ENCODE measurements at regions not wholly inside any gene's neighbourhood (a gene's known extent, or its start where the extent isn't known, plus 50 kb on each side); places are given as distances from the start of the nearest gene placed in this dataset.

GRCh38 chr3:67719333-67719732 is 64.9 kb upstream of the SUCLG2 start:
- Mint-ChIP-seq H3K9me3 (peaks cover 2% of the 10 kb centered on the region), H3K4me3 (no peak overlapping the region), H3K36me3 (ENCODE audit: low read depth) (no peaks in the 10 kb centered on the region), H3K27me3 (ENCODE audit: low read depth) (no peaks in the 10 kb centered on the region), H3K4me1 (no peaks in the 10 kb centered on the region), H3K27ac (ENCODE audit: unreplicated experiment) (no peak overlapping the region)
- no peak for DNase-seq (ENCODE audit: low read depth, low spot score)
- TF ChIP-seq CTCF (conservative IDR thresholded peaks at IDR 0.05), result no peak

DNA sequence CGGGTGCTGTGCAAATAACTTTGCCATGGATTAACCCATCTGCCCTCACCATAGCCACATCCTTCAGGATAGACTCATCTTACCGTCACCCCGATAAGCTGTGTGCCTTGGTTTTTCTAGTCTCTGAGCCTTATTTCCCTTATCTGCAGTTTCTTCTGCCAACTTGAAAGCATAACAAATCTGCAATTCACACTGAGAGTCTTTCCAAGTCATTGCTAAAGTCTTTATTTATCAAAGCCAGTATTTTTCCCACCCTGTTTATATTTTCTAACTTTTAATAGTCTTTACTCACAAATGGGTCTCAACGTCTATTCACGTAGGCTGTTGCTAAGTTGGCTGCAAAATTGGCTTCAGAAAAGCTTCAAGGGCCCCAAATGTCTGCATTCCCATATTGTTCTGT is 61.6 kb upstream of the SUCLG2 start:
- H3K4me3 Mint-ChIP-seq, result no peak overlapping the region
- no peaks in the 10 kb centered on the region for H3K27me3 Mint-ChIP-seq (ENCODE audit: low read depth)
- no peaks in the 10 kb centered on the region for H3K36me3 Mint-ChIP-seq (ENCODE audit: low read depth)
- no peak for DNase-seq (ENCODE audit: low read depth, low spot score)
- H3K9me3 Mint-ChIP-seq, result peaks cover 2% of the 10 kb centered on the region
- no peak overlapping the region for H3K27ac Mint-ChIP-seq (ENCODE audit: unreplicated experiment)
- no peaks in the 10 kb centered on the region for H3K4me1 Mint-ChIP-seq
- TF ChIP-seq CTCF (conservative IDR thresholded peaks at IDR 0.05), result no peak

GRCh38 chr3:67713764-67714469 is 59.5 kb upstream of the SUCLG2 start:
- no peaks in the 10 kb centered on the region for H3K27me3 Mint-ChIP-seq (ENCODE audit: low read depth)

GRCh38 chr3:67712259-67712658 is 57.8 kb upstream of the SUCLG2 start:
- no peak for TF ChIP-seq CTCF (conservative IDR thresholded peaks at IDR 0.05)
- H3K9me3 Mint-ChIP-seq, result peaks cover 4% of the 10 kb centered on the region
- peaks cover 6% of the 10 kb centered on the region for H3K4me1 Mint-ChIP-seq
- no peaks in the 10 kb centered on the region for H3K27me3 Mint-ChIP-seq (ENCODE audit: low read depth)
- no peak for DNase-seq (ENCODE audit: low read depth, low spot score)
- no peaks in the 10 kb centered on the region for H3K36me3 Mint-ChIP-seq (ENCODE audit: low read depth)
- no peak overlapping the region for H3K27ac Mint-ChIP-seq (ENCODE audit: unreplicated experiment)
- no peak overlapping the region for H3K4me3 Mint-ChIP-seq

More at GRCh38 chr3:67713764-67714469, 59.5 kb upstream of the SUCLG2 start:
- no peaks in the 10 kb centered on the region for H3K36me3 Mint-ChIP-seq (ENCODE audit: low read depth)
- H3K4me3 Mint-ChIP-seq, result no peak overlapping the region
- peaks cover 4% of the 10 kb centered on the region for H3K9me3 Mint-ChIP-seq
- H3K27ac Mint-ChIP-seq (ENCODE audit: unreplicated experiment), result no peak overlapping the region
- peaks cover 5% of the 10 kb centered on the region for H3K4me1 Mint-ChIP-seq
- DNase-seq (ENCODE audit: low read depth, low spot score), result no peak
- no peak for TF ChIP-seq CTCF (conservative IDR thresholded peaks at IDR 0.05)

GRCh38 chr3:67710396-67710795 is 56.0 kb upstream of the SUCLG2 start:
- TF ChIP-seq CTCF (conservative IDR thresholded peaks at IDR 0.05), result no peak
- peaks cover 4% of the 10 kb centered on the region for H3K9me3 Mint-ChIP-seq
- H3K27me3 Mint-ChIP-seq (ENCODE audit: low read depth), result no peaks in the 10 kb centered on the region
- no peaks in the 10 kb centered on the region for H3K36me3 Mint-ChIP-seq (ENCODE audit: low read depth)
- peaks cover 18% of the 10 kb centered on the region for H3K4me1 Mint-ChIP-seq
- no peak overlapping the region for H3K27ac Mint-ChIP-seq (ENCODE audit: unreplicated experiment)
- no peak overlapping the region for H3K4me3 Mint-ChIP-seq
- DNase-seq (ENCODE audit: low read depth, low spot score), result no peak
